Activated naive CD4-positive, alpha-beta T cell treated with anti-CD3 and anti-CD28 coated beads for 36 hours (primary cell): ENCODE measurements at regions not wholly inside any gene's neighbourhood (a gene's known extent, or its start where the extent isn't known, plus 50 kb on each side); places are given as distances from the start of the nearest gene placed in this dataset.
"Not testable (repeated sequence)": the region's sequence is repeated elsewhere in the genome, so short reads cannot be mapped to it uniquely, and the experiment has no call there.

Source experiments
- CTCF ChIA-PET: fragments of 350-600 bp; sonication (Branson Sonifier 250); formaldehyde crosslinking; loops from one replicate; lab custom pipeline; 2021; ENCODE audit warnings: antibody characterized with exemption; lab: Charles Lee
- DNase-seq: peaks from one replicate; pipeline ENCODE4 v3.0.0-alpha.2; 2020
- H3K27ac Mint-ChIP-seq: one replicate; pipeline ENCODE4 v1.8.0; 2021; ENCODE audit warnings: mild to moderate bottlenecking, mixed read lengths
- H3K27me3 Mint-ChIP-seq: one replicate; pipeline ENCODE4 v1.8.0; 2021; ENCODE audit warnings: low read depth, mixed read lengths
- H3K36me3 Mint-ChIP-seq: one replicate; pipeline ENCODE4 v1.8.0; 2021; ENCODE audit warnings: low read depth, mixed read lengths
- H3K4me1 Mint-ChIP-seq: one replicate; pipeline ENCODE4 v1.8.0; 2021; ENCODE audit warnings: low read depth, mixed read lengths
- H3K4me3 Mint-ChIP-seq: one replicate; pipeline ENCODE4 v1.8.0; 2021; ENCODE audit warnings: mild to moderate bottlenecking, moderate library complexity, mixed read lengths
- H3K9me3 Mint-ChIP-seq: one replicate; pipeline ENCODE4 v1.8.0; 2021; ENCODE audit warnings: mixed read lengths
- intact Hi-C: fragments of 100-400 bp; cut with micrococcal nuclease; formaldehyde crosslinking; loops from one replicate; pipeline ENCODE4 v1.15.1; 2023

GRCh38 chr5:63217422-63217821 is 638.8 kb downstream of the LRRC70 start:
- Mint-ChIP-seq H3K36me3 (no peaks in the 10 kb centered on the region), H3K4me1 (no peaks in the 10 kb centered on the region), H3K4me3 (no peak overlapping the region), H3K9me3 (no peaks in the 10 kb centered on the region), H3K27me3 (no peaks in the 10 kb centered on the region), H3K27ac (no peak overlapping the region)
- CTCF ChIA-PET = interaction anchor here (0.7 kb wide), 1 partner anchor 205 kb away, joined by 3 read pairs; no protein-coding TSS in a partner anchor
- DNase-seq = no peak
- intact Hi-C loops = no loop called here

GRCh38 chr5:63213256-63213655 is 634.6 kb downstream of the LRRC70 start:
- H3K4me1 Mint-ChIP-seq = no peaks in the 10 kb centered on the region
- no peaks in the 10 kb centered on the region for H3K36me3 Mint-ChIP-seq
- no peak overlapping the region for H3K27ac Mint-ChIP-seq
- intact Hi-C loops = no loop called here
- no peaks in the 10 kb centered on the region for H3K9me3 Mint-ChIP-seq
- CTCF ChIA-PET = no interaction called here
- DNase-seq = no peak
- H3K4me3 Mint-ChIP-seq = no peak overlapping the region
- H3K27me3 Mint-ChIP-seq = no peaks in the 10 kb centered on the region

GRCh38 chr5:63211448-63212132 is 633.0 kb downstream of the LRRC70 start:
- H3K27me3 Mint-ChIP-seq = no peaks in the 10 kb centered on the region
- no peak overlapping the region for H3K4me3 Mint-ChIP-seq
- no peak for DNase-seq
- CTCF ChIA-PET = interaction anchor here (0.6 kb wide), 1 partner anchor 33 kb away, joined by 3 read pairs; no protein-coding TSS in a partner anchor
- intact Hi-C loops = no loop called here
- no peaks in the 10 kb centered on the region for H3K4me1 Mint-ChIP-seq
- H3K27ac Mint-ChIP-seq = no peak overlapping the region
- H3K9me3 Mint-ChIP-seq = no peaks in the 10 kb centered on the region
- H3K36me3 Mint-ChIP-seq = no peaks in the 10 kb centered on the region

GRCh38 chr5:63205976-63206375 is 627.4 kb downstream of the LRRC70 start:
- no peak overlapping the region for H3K4me3 Mint-ChIP-seq
- peaks cover 2% of the 10 kb centered on the region for H3K9me3 Mint-ChIP-seq
- no peaks in the 10 kb centered on the region for H3K36me3 Mint-ChIP-seq

GRCh38 chr5:63201738-63202137 is 623.1 kb downstream of the LRRC70 start:
- no peaks in the 10 kb centered on the region for H3K27me3 Mint-ChIP-seq
- no peaks in the 10 kb centered on the region for H3K36me3 Mint-ChIP-seq
- no peak overlapping the region for H3K27ac Mint-ChIP-seq
- CTCF ChIA-PET = no interaction called here
- DNase-seq = no peak
- intact Hi-C loops = no loop called here
- no peaks in the 10 kb centered on the region for H3K4me1 Mint-ChIP-seq
- H3K9me3 Mint-ChIP-seq = peaks cover 4% of the 10 kb centered on the region
- no peak overlapping the region for H3K4me3 Mint-ChIP-seq

More at GRCh38 chr5:63205976-63206375, 627.4 kb downstream of the LRRC70 start:
- DNase-seq = no peak
- intact Hi-C loops = no loop called here
- H3K27ac Mint-ChIP-seq = no peak overlapping the region
- CTCF ChIA-PET = no interaction called here
- H3K4me1 Mint-ChIP-seq = no peaks in the 10 kb centered on the region
- H3K27me3 Mint-ChIP-seq = no peaks in the 10 kb centered on the region

- no peak for DNase-seq
- CTCF ChIA-PET = no interaction called here
- Mint-ChIP-seq H3K4me1 (no peaks in the 10 kb centered on the region), H3K27me3 (no peaks in the 10 kb centered on the region), H3K9me3 (peaks cover 2% of the 10 kb centered on the region), H3K36me3 (no peaks in the 10 kb centered on the region), H3K27ac (no peak overlapping the region), H3K4me3 (no peak overlapping the region)
- intact Hi-C loops = no loop called here
Measured at GRCh38 chr5:63194126-63194525, 615.5 kb downstream of the LRRC70 start.

- H3K4me1 Mint-ChIP-seq, H3K9me3 Mint-ChIP-seq, H3K27me3 Mint-ChIP-seq, DNase-seq, H3K4me3 Mint-ChIP-seq, CTCF ChIA-PET, intact Hi-C loops, H3K27ac Mint-ChIP-seq, H3K36me3 Mint-ChIP-seq: not testable (repeated sequence)
Measured at GRCh38 chr5:63180190-63180589, 601.6 kb downstream of the LRRC70 start.

- intact Hi-C loops = no loop called here
- no peaks in the 10 kb centered on the region for H3K4me1 Mint-ChIP-seq
Measured at GRCh38 chr5:63175850-63176249, 597.2 kb downstream of the LRRC70 start.

GRCh38 chr5:63170486-63170885 is 591.9 kb downstream of the LRRC70 start:
- Mint-ChIP-seq H3K9me3 (peaks cover 2% of the 10 kb centered on the region), H3K27me3 (no peaks in the 10 kb centered on the region), H3K27ac (no peak overlapping the region), H3K4me1 (no peaks in the 10 kb centered on the region), H3K36me3 (no peaks in the 10 kb centered on the region), H3K4me3 (no peak overlapping the region)
- no peak for DNase-seq
- CTCF ChIA-PET = no interaction called here
- intact Hi-C loops = no loop called here

More at GRCh38 chr5:63175850-63176249, 597.2 kb downstream of the LRRC70 start:
- H3K4me3 Mint-ChIP-seq = no peak overlapping the region
- H3K36me3 Mint-ChIP-seq = no peaks in the 10 kb centered on the region
- CTCF ChIA-PET = no interaction called here
- no peaks in the 10 kb centered on the region for H3K9me3 Mint-ChIP-seq
- no peak overlapping the region for H3K27ac Mint-ChIP-seq
- no peaks in the 10 kb centered on the region for H3K27me3 Mint-ChIP-seq
- no peak for DNase-seq

GRCh38 chr5:63164838-63165535 is 586.4 kb downstream of the LRRC70 start:
- no peaks in the 10 kb centered on the region for H3K36me3 Mint-ChIP-seq
- CTCF ChIA-PET = no interaction called here
- no peaks in the 10 kb centered on the region for H3K4me1 Mint-ChIP-seq
- intact Hi-C loops = no loop called here
- H3K4me3 Mint-ChIP-seq = no peak overlapping the region
- no peaks in the 10 kb centered on the region for H3K27me3 Mint-ChIP-seq
- peaks cover 2% of the 10 kb centered on the region for H3K9me3 Mint-ChIP-seq
- H3K27ac Mint-ChIP-seq = no peak overlapping the region
- no peak for DNase-seq

GRCh38 chr5:63164339-63164738 is 585.7 kb downstream of the LRRC70 start:
- intact Hi-C loops = no loop called here
- DNase-seq = no peak
- CTCF ChIA-PET = no interaction called here
- no peaks in the 10 kb centered on the region for H3K27me3 Mint-ChIP-seq
- peaks cover 2% of the 10 kb centered on the region for H3K9me3 Mint-ChIP-seq
- H3K4me3 Mint-ChIP-seq = no peak overlapping the region
- H3K36me3 Mint-ChIP-seq = no peaks in the 10 kb centered on the region
- H3K27ac Mint-ChIP-seq = no peak overlapping the region
- no peaks in the 10 kb centered on the region for H3K4me1 Mint-ChIP-seq

- H3K4me1 Mint-ChIP-seq = no peaks in the 10 kb centered on the region
- H3K27me3 Mint-ChIP-seq = no peaks in the 10 kb centered on the region
- H3K4me3 Mint-ChIP-seq = no peak overlapping the region
- peaks cover 2% of the 10 kb centered on the region for H3K9me3 Mint-ChIP-seq
- no peaks in the 10 kb centered on the region for H3K36me3 Mint-ChIP-seq
- CTCF ChIA-PET = no interaction called here
- no peak for DNase-seq
- intact Hi-C loops = no loop called here
- no peak overlapping the region for H3K27ac Mint-ChIP-seq
Measured at GRCh38 chr5:63155310-63155631, 576.7 kb downstream of the LRRC70 start.
